Epithelial cell of esophagus (primary cell): ENCODE measurements at regions not wholly inside any gene's neighbourhood (a gene's known extent, or its start where the extent isn't known, plus 50 kb on each side); places are given as distances from the start of the nearest gene placed in this dataset.

Source experiments
- DNase-seq: peaks from one replicate; pipeline ENCODE4 v3.0.0; 2010; ENCODE audit warnings: low read depth
- H3K4me3 ChIP-seq: 2 replicates; pipeline ENCODE4 v1.5.1; 2011; ENCODE audit warnings: mild to moderate bottlenecking, low read length, control low read depth
- TF ChIP-seq, protein P1 (sequence below): IDR thresholded peaks from 2 replicates; pipeline ENCODE4 v1.5.1; 2011; ENCODE audit warnings: low read depth, mild to moderate bottlenecking, low read length, control low read depth, inconsistent platforms; ENCODE audit not compliant: insufficient read depth; ENCODE audit errors: missing control alignments

- TF ChIP-seq, protein P1, sequence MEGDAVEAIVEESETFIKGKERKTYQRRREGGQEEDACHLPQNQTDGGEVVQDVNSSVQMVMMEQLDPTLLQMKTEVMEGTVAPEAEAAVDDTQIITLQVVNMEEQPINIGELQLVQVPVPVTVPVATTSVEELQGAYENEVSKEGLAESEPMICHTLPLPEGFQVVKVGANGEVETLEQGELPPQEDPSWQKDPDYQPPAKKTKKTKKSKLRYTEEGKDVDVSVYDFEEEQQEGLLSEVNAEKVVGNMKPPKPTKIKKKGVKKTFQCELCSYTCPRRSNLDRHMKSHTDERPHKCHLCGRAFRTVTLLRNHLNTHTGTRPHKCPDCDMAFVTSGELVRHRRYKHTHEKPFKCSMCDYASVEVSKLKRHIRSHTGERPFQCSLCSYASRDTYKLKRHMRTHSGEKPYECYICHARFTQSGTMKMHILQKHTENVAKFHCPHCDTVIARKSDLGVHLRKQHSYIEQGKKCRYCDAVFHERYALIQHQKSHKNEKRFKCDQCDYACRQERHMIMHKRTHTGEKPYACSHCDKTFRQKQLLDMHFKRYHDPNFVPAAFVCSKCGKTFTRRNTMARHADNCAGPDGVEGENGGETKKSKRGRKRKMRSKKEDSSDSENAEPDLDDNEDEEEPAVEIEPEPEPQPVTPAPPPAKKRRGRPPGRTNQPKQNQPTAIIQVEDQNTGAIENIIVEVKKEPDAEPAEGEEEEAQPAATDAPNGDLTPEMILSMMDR, result no peak
- no peak overlapping the region for H3K4me3 ChIP-seq
- DNase-seq, result no peak
Observed at GRCh38 chr4:8698341-8699062, 105.9 kb downstream of the CPZ start.

- TF ChIP-seq, protein P1, result no peak
- H3K4me3 ChIP-seq, result no peak overlapping the region
- no peak for DNase-seq
Observed at GRCh38 chr4:8697826-8698225, 105.3 kb downstream of the CPZ start.

- H3K4me3 ChIP-seq, result no peak overlapping the region
- DNase-seq, result no peak
- TF ChIP-seq, protein P1, result no peak
Observed at GRCh38 chr4:8696369-8697127, 104.0 kb downstream of the CPZ start.

- H3K4me3 ChIP-seq, result no peak overlapping the region
- no peak for DNase-seq
- TF ChIP-seq, protein P1, result no peak
Observed at GRCh38 chr4:8695237-8696219, 103.0 kb downstream of the CPZ start.

DNA sequence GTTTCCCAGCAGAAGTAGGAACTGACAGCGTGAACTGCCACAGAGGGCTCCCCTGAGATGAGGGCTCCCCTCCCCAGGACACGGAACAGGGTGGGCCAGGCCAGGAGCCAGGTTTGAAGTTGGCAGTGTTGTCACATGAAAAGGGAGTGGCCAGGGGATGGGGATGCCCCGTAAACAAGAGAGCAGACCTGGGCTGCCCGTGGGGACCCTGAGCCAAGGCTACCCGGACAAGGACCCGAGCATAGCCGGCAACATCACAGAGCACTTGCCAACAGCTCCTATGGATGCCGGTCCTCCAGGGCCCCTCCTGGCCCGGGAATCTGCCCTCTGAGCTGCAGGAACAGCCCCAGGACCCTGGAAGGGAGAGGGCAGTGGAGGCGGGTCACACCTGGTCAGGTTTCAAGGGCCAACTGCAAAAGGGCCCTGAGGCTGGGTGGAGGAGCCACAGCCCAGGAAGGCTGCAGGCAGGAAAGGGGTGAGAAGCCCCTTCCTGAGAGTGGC lies 102.1 kb downstream of the CPZ start:
- no peak overlapping the region for H3K4me3 ChIP-seq
- TF ChIP-seq, protein P1, result no peak
- DNase-seq, result no peak

- TF ChIP-seq, protein P1, result no peak
- DNase-seq, result no peak
- no peak overlapping the region for H3K4me3 ChIP-seq
Observed at GRCh38 chr4:8694226-8694625, 101.7 kb downstream of the CPZ start.
